Activated effector memory CD4-positive, alpha-beta T cell treated with anti-CD3 and anti-CD28 coated beads, Interleukin-2, amount 50 U/mL, for 16 hours (primary cell): ENCODE measurements at regions not wholly inside any gene's neighbourhood (a gene's known extent, or its start where the extent isn't known, plus 50 kb on each side); places are given as distances from the start of the nearest gene placed in this dataset.
"Not testable (repeated sequence)": the region's sequence is repeated elsewhere in the genome, so short reads cannot be mapped to it uniquely, and the experiment has no call there.

Experiments used
- DNase-seq: peaks from one replicate; pipeline ENCODE4 v3.0.0-alpha.2; 2020

DNA sequence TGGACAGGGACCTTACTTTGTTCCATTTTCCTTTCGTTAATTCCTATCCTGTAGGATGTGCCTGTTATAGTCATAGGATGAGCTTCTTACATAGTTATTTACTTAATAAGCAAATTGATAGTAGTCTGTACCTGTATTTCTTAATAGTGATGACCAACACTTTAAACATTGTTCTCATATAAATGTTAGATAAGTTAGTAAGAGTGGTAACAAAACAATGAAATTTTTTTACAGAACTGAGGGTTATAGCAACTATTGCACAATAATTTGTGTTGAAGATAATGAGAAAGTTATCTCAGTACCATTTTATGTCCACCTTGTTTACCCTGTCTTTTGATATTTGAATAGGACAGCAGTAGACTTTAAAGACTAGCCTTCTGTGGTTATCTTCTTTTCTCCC lies 162.9 kb upstream of the ELL2 start:
- DNase-seq: no peak

DNA sequence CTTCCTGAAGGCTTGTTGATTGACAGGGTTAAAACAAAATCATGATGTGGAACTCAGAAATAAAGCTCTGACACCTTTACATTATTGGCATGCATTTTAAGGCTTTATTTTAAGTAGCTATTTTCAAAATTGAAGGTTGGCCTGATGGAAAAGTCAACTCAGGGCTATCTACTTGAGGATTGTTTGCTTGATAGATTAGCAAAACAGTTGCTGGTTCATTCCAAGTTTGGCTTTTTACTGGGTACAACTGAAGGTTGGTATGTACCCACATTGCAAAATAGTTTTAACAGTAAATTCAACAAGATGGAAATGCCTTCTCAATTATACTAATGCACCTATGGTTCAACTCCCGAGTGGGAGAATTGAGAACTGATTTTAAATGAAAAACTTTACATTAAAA lies 161.8 kb upstream of the ELL2 start:
- DNase-seq: no peak

DNA sequence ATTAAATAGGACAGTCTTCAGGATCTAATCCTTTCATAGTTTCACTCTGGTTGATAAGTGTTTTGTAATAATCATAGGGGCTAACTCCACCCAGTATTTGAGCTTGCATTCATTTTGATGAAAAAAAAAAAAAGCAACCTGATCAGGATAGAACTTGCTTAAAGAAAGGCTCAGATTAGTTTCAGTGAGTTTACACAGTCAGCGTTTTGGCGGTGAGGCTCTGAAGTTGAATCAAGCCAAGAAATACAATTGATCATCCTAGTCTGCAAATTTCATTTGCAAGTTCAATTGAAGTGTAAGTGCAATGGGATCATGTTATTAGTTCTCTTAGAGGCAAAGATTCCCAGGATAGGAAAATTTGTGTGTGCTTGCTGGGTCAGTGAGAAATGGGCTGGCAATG lies 159.7 kb upstream of the ELL2 start:
- no peak for DNase-seq

DNA sequence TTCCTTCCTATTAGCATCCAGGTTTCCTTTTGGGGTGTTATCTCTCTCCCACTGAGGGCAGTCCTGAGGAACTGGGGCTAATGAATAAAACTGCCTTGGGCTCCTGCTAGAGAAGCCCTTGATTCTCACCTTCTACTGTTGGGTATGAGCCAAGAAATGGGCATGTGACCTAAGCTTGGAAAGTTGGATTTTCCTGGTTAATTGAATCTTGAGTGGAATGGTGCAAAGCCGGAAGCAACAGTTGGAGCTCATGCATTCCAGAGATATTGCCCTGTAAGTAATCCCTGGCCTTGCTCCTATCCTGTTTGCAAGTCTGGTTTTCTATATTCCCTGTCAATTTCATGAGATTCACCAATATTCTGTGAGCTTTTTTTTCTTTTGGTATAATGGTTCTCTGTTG lies 158.5 kb upstream of the ELL2 start:
- no peak for DNase-seq

DNA sequence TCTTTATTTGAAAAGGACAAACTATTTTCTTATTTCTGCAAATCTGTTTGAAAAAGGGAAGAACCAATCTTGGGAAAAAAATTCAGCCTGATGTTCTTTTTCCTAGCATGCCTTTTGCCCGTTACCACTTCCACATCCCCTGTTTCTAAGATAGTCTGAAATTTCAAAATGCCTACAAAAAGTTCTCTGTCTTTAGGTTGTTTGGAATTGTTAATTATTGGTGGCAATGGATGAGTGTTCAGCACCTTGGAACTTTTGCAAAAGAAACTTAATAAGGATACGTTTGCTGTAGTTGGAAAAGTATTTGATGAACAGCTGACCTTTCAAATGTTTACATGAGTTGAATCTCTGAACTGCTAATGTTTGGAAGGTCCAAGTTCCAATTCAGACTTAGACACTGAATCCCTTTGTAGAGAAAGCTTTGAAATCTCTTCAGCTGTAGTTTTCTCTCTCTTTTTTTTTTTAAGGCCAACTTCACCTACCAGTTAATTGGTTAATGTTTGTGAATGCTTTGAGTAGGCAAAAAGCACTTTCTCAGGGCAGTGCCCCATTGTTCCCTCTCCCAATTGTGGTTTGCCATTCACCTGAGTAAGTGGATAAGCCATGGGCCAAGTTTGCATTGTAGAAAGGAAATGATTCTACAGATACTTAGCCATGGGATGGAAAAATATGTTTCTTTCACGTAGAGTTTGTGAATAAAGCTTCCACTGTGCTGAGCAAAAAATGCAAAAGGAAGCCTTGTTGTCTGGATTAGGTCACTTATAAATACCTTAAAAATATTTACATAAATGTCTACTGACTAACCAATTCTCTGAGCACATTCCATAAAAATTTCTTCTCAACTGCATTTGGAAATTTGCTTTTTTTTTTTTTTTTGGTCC lies 156.4 kb upstream of the ELL2 start:
- no peak for DNase-seq

DNA sequence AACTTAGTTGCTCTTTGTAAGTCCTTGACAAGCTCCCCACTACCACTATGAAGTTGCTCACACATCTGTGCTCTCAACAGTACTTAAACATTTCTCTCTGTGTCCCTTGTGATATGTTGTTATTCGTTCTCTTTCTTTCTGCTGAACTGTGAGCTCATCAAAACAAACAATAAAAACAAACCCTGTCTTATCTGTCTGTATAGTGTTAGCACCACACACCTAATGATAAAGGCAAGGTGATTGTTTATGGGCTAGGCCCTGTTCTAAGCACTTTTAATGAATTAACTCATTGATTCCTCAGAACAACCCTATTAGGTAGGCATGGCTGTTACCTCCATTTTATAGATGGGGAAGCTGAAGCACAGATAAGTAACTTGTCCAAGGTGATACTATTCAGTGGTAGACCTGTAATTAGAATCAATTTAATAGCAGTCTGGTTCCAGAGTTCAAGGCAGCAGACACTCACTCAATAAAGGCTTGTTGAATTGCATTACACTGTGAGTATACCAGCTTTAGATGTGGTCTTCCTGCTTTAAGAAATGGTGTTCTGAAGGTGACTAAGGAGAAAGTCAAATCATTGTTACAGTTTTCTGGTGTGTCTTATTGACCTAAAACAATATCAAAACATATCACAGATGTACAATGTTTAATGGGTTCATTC lies 153.6 kb upstream of the ELL2 start:
- DNase-seq: no peak

DNA sequence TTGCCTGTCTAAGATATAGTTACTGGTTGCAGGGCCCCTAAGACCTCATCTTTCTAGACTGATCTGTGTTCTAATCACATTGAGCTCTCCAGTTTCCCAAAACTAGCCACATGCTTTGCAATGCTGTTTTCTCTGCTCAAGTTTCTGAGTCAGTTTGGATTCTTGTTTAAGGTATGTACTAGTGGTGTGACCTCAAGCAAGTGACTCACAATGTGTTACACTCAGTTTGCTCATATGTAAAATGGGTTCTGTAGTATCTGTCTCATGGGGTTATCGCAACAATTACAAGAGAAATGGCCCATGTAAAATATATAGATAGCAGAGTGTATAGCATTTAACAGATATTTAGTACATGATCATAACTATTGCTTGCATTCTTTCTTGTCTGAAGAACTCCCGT lies 153.1 kb upstream of the ELL2 start:
- no peak for DNase-seq

DNA sequence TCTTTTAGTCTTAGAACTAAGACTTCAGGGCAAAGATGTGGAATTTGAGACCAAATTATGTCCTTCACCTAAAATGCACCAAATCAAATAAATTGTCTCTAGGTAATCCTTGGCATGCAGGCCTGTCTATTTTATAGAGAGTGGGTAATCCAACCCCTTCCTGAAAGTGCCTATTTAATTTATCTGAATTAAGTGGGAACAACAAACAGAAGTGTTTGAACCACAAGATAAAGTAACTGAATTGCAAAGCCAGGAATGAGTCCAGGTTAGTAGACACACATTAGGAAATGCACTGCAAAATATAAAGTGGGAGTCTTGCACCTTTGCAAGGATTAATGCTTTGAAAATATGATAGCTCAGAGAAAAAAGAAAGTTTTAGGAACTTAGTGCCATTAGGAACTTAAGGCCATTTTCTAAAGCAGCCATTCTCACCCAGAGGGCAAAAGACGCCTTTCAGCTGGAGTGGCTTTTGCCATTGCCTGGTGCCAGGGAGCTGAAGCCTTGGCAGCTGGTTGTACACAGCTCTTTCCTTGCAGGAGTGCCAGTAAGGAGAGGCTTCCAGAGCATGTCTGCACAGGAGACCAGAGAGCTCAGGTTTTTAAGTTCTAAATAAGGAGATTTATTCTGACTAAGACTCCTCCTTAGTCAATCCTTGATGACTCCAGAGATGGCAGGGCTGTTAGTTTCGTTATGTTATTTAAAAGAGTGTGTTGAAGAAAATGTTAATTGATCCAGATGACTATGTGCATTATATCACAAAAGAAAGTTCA lies 151.7 kb upstream of the ELL2 start:
- DNase-seq: no peak

DNA sequence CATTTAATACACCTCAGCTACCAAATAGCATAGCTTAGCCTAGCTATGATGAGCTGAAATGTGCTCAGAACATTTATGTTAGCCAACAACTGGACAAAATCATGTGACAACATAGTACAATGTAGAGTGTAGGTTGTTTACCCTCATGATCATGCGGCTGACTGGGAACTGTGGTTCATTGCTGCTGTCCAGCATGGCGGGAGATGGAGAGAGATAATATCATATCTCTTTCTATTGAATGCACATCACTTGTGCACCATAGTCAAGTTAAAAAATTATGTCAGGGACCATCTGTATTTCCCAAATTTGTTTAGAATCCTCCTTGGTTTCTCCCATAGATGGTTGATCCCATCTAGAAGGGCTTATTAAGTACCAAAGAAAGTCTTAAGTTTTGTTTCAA lies 151.1 kb upstream of the ELL2 start:
- no peak for DNase-seq

DNA sequence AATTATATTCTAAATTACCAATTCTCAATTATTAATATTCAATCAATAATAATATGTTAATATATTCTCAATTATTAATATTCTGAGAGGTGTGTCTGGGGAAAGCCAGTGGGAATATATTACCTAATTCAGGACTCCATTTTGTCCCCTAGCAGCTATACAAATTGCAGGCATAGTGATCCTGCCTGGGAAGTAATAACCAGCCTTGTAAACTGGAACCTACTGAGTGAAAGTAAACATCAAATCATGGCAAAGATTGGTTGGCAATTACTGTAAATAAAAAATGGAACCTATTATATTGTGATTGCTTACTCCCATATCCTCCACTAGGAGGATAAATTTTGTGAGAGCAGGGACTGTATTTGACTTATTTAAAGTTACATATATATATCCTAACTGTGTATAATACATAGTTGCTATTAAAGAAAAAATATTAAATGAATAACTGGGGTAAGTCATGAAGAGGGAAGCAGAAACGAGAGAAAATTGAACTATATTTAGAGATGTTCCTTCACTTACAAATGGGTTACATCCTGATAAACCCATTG lies 150.5 kb upstream of the ELL2 start:
- DNase-seq: no peak

DNA sequence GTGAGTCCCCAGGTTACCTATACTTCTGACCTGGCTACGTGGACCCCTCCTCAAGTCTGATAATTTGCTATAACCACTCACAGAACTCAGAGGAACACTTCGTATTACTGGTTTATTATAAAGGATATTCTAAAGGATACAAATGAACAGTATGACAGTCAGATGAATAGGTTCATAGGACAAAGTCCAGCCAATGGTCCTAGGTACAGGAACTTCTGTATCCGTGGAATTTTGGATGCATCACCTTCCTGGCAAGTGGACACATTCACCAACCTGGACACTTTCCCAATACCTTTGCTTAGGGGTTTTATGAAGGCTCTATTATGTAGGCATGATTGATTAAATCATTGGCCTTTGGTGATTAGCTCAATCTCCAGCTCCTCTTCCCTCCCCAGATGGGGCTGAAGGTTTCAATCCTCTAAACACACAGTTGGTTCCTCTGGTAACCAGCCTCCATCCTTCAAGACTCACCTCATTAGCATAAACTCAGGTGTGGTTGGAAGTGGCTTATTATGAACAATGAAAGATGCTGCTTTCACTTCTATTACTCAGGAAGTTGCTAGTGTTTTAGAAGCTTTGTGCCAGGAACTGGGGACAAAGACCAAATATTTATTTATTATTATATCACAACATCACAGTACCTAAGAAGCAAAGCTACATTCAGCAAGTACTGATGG lies 149.6 kb upstream of the ELL2 start:
- no peak for DNase-seq

DNA sequence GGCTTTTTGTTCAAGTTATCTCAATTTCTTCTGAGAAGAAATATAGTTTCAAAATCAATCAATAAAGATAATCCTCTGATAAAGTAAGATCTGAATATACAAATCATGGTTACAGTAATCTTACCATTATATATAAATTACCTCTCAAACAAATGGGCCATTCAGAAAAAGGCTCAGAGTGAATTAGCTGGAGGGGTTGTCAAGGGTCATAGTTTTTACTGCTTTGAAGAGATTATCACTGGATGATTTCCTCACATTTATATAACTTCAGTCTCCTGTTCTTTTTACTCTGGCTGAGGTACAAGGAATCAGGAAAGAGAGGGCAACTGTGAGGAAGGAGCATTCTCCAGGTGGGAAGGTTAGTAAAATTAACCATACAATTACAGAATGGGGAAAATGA lies 148.6 kb upstream of the ELL2 start:
- DNase-seq: no peak

DNA sequence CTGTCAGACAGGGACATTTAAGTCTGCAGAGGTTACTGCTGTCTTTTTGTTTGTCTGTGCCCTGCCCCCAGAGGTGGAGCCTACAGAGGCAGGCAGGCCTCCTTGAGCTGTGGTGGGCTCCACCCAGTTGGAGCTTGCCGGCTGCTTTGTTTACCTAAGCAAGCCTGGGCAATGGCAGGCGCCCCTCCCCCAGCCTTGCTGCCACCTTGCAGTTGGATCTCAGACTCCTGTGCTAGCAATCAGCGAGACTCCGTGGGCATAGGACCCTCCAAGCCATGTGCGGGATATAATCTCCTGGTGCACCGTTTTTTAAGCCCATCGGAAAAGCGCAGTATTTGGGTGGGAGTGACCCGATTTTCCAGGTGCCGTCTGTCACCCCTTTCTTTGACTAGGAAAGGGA lies 147.0 kb upstream of the ELL2 start:
- not testable (repeated sequence) for DNase-seq

DNA sequence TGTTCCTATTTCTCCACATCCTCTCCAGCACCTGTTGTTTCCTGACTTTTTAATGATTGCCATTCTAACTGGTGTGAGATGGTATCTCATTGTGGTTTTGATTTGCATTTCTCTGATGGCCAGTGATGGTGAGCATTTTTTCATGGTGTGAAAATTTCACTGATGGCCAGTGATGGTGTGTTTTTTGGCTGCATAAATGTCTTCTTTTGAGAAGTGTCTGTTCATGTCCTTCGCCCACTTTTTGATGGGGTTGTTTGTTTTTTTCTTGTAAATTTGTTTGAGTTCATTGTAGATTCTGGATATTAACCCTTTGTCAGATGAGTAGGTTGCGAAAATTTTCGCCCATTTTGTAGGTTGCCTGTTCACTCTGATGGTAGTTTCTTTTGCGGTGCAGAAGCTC lies 142.2 kb upstream of the ELL2 start:
- DNase-seq: not testable (repeated sequence)

DNA sequence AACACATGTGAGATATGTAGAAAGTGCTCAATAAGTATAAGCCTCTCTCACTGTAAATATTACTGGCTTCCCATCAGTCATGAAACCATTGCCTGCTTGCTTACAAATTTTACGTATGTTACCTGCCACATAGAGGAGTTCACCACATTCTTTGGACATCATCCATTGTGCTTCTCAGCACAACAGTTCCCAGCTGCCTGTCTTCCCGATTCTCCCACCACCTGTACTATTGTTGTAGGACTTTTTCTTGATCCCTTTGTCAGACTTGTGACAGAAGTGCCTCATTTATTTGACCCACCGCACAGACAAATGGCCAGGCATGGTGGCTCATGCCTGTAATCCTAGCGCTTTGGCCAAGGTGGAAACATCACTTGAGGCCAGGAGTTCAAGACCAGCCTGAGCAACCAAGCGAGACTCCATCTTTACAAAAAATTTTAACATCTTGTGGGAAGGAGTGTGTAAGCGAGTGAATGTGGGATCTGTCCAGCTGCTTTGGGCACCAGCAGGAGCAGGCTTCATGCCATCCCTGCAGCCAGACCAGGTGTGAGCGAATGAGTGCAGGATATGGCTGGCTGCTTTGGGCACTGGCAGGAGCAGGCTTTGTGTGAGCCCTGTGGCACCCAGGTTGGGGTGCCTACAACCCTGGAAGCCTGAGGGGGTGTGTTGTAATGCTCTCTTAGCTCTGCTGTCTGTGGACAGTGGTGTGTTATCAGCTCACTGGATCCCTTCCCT lies 139.9 kb upstream of the ELL2 start:
- DNase-seq: no peak

DNA sequence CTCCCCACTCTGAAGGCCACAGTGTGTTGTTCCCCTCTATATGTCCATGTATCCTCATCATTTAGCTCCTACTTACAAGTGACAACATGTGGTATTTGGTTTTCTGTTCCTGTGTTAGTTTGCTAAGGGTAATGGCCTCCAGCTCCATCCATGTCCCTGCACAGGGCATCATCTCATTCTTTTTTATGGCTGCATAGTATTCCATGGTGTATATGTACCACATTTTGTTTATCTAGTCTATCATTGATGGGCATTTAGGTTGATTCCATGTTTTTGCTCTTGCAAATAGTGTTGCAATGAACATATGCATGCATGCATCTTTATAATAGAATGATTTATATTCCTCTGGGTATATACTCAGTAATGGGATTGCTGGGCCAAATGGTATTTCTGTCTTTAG lies 135.8 kb upstream of the ELL2 start:
- not testable (repeated sequence) for DNase-seq

DNA sequence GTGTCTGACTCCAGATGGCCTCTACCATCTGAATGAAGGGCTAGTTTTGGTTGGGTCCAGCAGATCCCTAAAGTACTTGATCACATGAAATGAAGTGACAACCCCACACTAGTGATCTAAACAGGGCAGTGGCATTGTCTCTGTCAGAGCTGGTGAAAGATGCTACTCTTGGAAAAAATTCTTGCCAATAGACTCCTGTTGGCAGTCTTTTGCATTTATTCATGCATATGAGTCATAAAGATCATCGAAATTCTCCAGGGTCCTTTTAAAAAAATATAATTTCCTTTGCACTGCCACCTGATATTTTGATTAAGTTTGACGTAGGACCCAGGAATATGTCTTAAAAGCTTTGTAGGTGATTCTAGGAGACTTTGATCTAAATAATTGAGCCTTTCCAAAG lies 135.1 kb upstream of the ELL2 start:
- no peak for DNase-seq

DNA sequence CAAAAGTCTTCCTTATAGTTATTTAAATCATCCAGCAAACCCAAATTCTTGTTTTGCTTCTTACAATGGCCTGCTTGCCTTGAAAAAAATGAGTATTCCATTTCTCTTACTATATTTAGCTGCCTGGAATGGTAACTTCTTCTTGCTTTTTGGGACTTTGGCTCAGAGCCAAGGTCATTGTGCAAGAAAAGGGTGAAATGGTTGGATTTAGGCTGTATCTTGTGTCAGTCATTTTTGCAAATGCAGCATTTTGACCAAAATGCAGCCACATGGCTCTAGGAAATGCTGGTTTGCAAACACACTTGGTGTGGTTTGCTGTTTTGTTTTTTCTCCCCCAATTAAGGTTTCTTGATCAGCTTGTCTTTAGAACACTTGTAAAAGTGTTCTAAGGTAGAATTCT lies 133.3 kb upstream of the ELL2 start:
- DNase-seq: no peak

DNA sequence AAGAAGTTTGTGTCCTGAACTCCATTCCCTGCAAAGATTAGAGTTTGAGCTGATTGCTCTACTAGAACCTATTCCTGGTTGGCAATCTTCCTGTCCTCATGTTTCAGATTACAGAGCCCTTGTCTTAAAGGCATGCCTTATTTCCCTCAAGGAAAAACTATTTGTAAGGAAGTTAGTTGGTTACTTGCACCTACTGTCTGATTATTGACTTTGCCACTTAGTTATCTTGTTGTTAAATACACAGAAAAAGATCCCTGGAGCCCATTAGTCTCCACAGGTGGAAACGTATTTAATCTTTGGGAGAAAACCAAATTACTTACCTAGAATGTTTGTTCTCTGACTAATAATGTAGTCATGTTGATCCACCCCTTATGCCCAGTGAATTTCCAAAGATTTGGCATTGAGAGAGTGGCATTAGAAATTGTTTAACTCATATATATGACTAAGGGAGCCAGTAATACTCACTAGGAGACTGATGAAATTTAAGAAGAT lies 132.3 kb upstream of the ELL2 start:
- DNase-seq: no peak

DNA sequence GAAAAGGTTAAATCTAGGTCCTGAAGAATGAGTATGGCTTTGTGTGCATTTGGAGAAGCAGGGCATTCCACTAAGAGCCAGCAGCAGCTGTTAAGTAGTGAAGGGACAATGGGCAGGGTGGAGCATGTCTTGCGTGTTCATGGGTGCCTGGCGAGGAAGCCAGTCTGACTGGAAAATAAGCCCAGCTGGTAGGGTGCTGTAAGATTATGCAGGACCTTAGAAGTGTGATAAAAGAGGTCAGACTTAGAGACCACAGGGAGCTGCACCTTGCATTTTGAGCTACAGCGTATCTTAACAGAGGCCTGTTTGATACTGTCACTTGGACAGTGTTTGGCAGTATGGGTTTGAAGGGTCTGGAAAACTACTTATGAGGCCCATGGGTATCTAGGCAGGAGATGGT lies 131.7 kb upstream of the ELL2 start:
- DNase-seq: no peak

DNA sequence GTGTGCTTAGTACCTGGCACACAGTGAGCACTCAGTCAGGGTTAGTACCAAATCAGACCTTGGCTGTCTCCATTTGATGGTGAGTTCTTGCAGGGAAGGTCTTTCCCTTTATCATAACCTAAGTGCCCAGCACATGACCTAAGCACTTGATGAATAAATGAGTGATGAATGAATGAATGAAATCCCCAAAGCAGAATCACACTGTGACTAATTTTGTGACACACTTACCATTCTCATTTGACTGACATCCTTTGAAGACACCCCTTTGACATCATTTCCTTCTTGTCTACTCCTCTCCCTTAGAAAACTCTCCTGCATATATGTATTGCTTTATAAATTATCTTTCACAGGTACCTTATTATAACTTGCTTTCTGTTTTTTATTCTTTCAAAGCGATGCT lies 130.2 kb upstream of the ELL2 start:
- no peak for DNase-seq

DNA sequence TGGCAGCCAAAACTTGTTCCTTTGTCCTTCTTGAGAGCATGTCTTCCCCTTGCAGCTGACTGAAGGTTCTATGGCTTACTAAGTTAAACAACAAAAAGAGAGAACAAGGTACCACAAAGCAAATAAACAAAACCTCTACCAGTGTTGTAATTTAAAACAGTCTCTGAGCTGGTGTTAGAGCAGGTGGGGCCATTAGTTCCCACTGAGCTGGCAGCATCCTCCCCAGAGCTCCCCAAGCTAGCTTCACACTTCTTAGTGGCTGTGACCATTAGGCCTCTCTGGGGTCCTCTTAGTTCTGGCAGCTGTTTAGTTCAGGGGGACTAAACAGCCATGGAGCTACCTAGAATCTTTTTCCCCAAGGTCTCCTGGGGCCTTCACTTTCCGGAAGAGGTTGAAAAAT lies 128.6 kb upstream of the ELL2 start:
- DNase-seq: no peak
